Activated CD4-positive, alpha-beta T cell treated with anti-CD3 and anti-CD28 coated beads, Interleukin-2, amount 10 ng/mL, durations not matched to agents 24 days and 14 days (primary cell): ENCODE measurements at regions not wholly inside any gene's neighbourhood (a gene's known extent, or its start where the extent isn't known, plus 50 kb on each side); places are given as distances from the start of the nearest gene placed in this dataset.
"Not testable (repeated sequence)": the region's sequence is repeated elsewhere in the genome, so short reads cannot be mapped to it uniquely, and the experiment has no call there.

Experiments
- DNase-seq: peaks from one replicate; pipeline ENCODE4 v3.0.0; 2022
- H3K27ac Mint-ChIP-seq: one replicate; pipeline ENCODE4 v1.8.0; 2022; ENCODE audit warnings: mild to moderate bottlenecking, mixed read lengths
- H3K27me3 Mint-ChIP-seq: one replicate; pipeline ENCODE4 v1.8.0; 2022; ENCODE audit warnings: mixed read lengths
- H3K36me3 Mint-ChIP-seq: one replicate; pipeline ENCODE4 v1.8.0; 2022; ENCODE audit warnings: low read depth, mild to moderate bottlenecking, mixed read lengths
- H3K4me1 Mint-ChIP-seq: one replicate; pipeline ENCODE4 v1.8.0; 2021; ENCODE audit warnings: mixed read lengths
- H3K4me3 Mint-ChIP-seq: one replicate; pipeline ENCODE4 v1.8.0; 2022; ENCODE audit warnings: mild to moderate bottlenecking, moderate library complexity, mixed read lengths
- H3K9me3 Mint-ChIP-seq: one replicate; pipeline ENCODE4 v1.8.0; 2021; ENCODE audit warnings: mixed read lengths
- intact Hi-C: fragments of 100-400 bp; cut with micrococcal nuclease; formaldehyde crosslinking; loops from one replicate; pipeline ENCODE4 v1.15.1; 2023

- intact Hi-C loops, H3K27ac Mint-ChIP-seq, H3K4me3 Mint-ChIP-seq, H3K36me3 Mint-ChIP-seq, H3K27me3 Mint-ChIP-seq, H3K9me3 Mint-ChIP-seq, H3K4me1 Mint-ChIP-seq: not testable (repeated sequence)
- DNase-seq: peak; percentile 49
These were observed 4395.7 kb upstream of the TPTE start for GRCh38 chr21:6125549-6126240.

- H3K36me3 Mint-ChIP-seq, intact Hi-C loops, H3K9me3 Mint-ChIP-seq, H3K4me1 Mint-ChIP-seq, H3K27ac Mint-ChIP-seq, H3K4me3 Mint-ChIP-seq, H3K27me3 Mint-ChIP-seq: not testable (repeated sequence)
- peak; percentile 53 for DNase-seq
These were observed 4394.2 kb upstream of the TPTE start for GRCh38 chr21:6126976-6127732.

GRCh38 chr21:6130734-6131133 is 4390.6 kb upstream of the TPTE start:
- DNase-seq, H3K36me3 Mint-ChIP-seq, intact Hi-C loops, H3K4me1 Mint-ChIP-seq, H3K27ac Mint-ChIP-seq, H3K4me3 Mint-ChIP-seq, H3K27me3 Mint-ChIP-seq, H3K9me3 Mint-ChIP-seq: not testable (repeated sequence)

- H3K27ac Mint-ChIP-seq, H3K4me3 Mint-ChIP-seq, intact Hi-C loops, H3K27me3 Mint-ChIP-seq, H3K9me3 Mint-ChIP-seq, H3K36me3 Mint-ChIP-seq, H3K4me1 Mint-ChIP-seq, DNase-seq: not testable (repeated sequence)
These were observed 4388.0 kb upstream of the TPTE start for GRCh38 chr21:6133373-6133772.

- H3K4me1 Mint-ChIP-seq, intact Hi-C loops, H3K9me3 Mint-ChIP-seq, H3K4me3 Mint-ChIP-seq, DNase-seq, H3K27ac Mint-ChIP-seq, H3K36me3 Mint-ChIP-seq, H3K27me3 Mint-ChIP-seq: not testable (repeated sequence)
These were observed 4387.3 kb upstream of the TPTE start for GRCh38 chr21:6133852-6134630.

GRCh38 chr21:6136732-6137131 is 4384.7 kb upstream of the TPTE start:
- H3K36me3 Mint-ChIP-seq, DNase-seq, intact Hi-C loops, H3K27ac Mint-ChIP-seq, H3K9me3 Mint-ChIP-seq, H3K4me3 Mint-ChIP-seq, H3K27me3 Mint-ChIP-seq, H3K4me1 Mint-ChIP-seq: not testable (repeated sequence)

GRCh38 chr21:6138244-6139136 is 4382.9 kb upstream of the TPTE start:
- H3K27me3 Mint-ChIP-seq, H3K27ac Mint-ChIP-seq, DNase-seq, H3K9me3 Mint-ChIP-seq, H3K4me1 Mint-ChIP-seq, H3K4me3 Mint-ChIP-seq, intact Hi-C loops, H3K36me3 Mint-ChIP-seq: not testable (repeated sequence)

GRCh38 chr21:6139331-6139730 is 4382.1 kb upstream of the TPTE start:
- H3K27ac Mint-ChIP-seq, intact Hi-C loops, DNase-seq, H3K4me3 Mint-ChIP-seq, H3K9me3 Mint-ChIP-seq, H3K36me3 Mint-ChIP-seq, H3K27me3 Mint-ChIP-seq, H3K4me1 Mint-ChIP-seq: not testable (repeated sequence)

GRCh38 chr21:6139862-6140261 is 4381.5 kb upstream of the TPTE start:
- H3K36me3 Mint-ChIP-seq, intact Hi-C loops, H3K9me3 Mint-ChIP-seq, H3K4me1 Mint-ChIP-seq, H3K4me3 Mint-ChIP-seq, DNase-seq, H3K27me3 Mint-ChIP-seq, H3K27ac Mint-ChIP-seq: not testable (repeated sequence)

- DNase-seq, H3K4me3 Mint-ChIP-seq, H3K4me1 Mint-ChIP-seq, H3K27ac Mint-ChIP-seq, intact Hi-C loops, H3K9me3 Mint-ChIP-seq, H3K27me3 Mint-ChIP-seq, H3K36me3 Mint-ChIP-seq: not testable (repeated sequence)
These were observed 4380.8 kb upstream of the TPTE start for GRCh38 chr21:6140467-6141137.

- H3K4me3 Mint-ChIP-seq, H3K4me1 Mint-ChIP-seq, H3K36me3 Mint-ChIP-seq, DNase-seq, H3K27ac Mint-ChIP-seq, intact Hi-C loops, H3K27me3 Mint-ChIP-seq, H3K9me3 Mint-ChIP-seq: not testable (repeated sequence)
These were observed 4380.3 kb upstream of the TPTE start for GRCh38 chr21:6141138-6141474.

- H3K4me3 Mint-ChIP-seq, H3K27me3 Mint-ChIP-seq, H3K9me3 Mint-ChIP-seq, H3K4me1 Mint-ChIP-seq, H3K36me3 Mint-ChIP-seq, intact Hi-C loops, DNase-seq, H3K27ac Mint-ChIP-seq: not testable (repeated sequence)
These were observed 4368.2 kb upstream of the TPTE start for GRCh38 chr21:6153154-6153553.

- H3K9me3 Mint-ChIP-seq, H3K27me3 Mint-ChIP-seq, H3K27ac Mint-ChIP-seq, DNase-seq, H3K4me1 Mint-ChIP-seq, H3K36me3 Mint-ChIP-seq, intact Hi-C loops, H3K4me3 Mint-ChIP-seq: not testable (repeated sequence)
These were observed 4366.7 kb upstream of the TPTE start for GRCh38 chr21:6154524-6155320.
